HepG2 (cell line): ENCODE measurements at regions not wholly inside any gene's neighbourhood (a gene's known extent, or its start where the extent isn't known, plus 50 kb on each side); places are given as distances from the start of the nearest gene placed in this dataset.

Experiments
- ATAC-seq: fragments of 200-7000 bp; cut with Tn5 transposase; 3 replicates; pipeline ENCODE4 v1.9.1; 2020; ENCODE audit warnings: mild to moderate bottlenecking, moderate library complexity
- BruUV-seq: library from RNA; stranded (reverse); fragments of 400-500 nt; replicated peaks from 2 replicates; lab custom pipeline; 2021; lab: Mats Ljungman, UMichigan
- CTCF ChIA-PET: fragments of 300-600 bp; formaldehyde crosslinking; extraction: SDS; loops from one replicate; lab custom pipeline; 2021; ENCODE audit warnings: low total read pairs, inconsistent platforms, low intra/inter-chr PET ratio; lab: Yijun Ruan, JAX
- POLR2A ChIA-PET: fragments of 350-600 bp; sonication (Branson Sonifier 250); formaldehyde crosslinking; loops from one replicate; lab custom pipeline; 2020; ENCODE audit warnings: antibody characterized with exemption, inconsistent platforms; lab: Yijun Ruan, JAX
- DNase-seq: peaks from one replicate; pipeline ENCODE4 v3.0.0-alpha.2; 2015; ENCODE audit warnings: low spot score
- FAIRE-seq: peaks from 3 replicates; lab custom pipeline; 2011; peaks lifted over from hg19 to GRCh38; lab: Jason Lieb, UNC
- H2AFZ ChIP-seq: one replicate; pipeline ENCODE4 v1.6.1; 2011; ENCODE audit warnings: low read length, inconsistent platforms
- H3K27ac ChIP-seq: fragments of 300-600 bp; 3 replicates; pipeline ENCODE4 v1.8.0; 2011; ENCODE audit warnings: mixed run types, mild to moderate bottlenecking, mixed read lengths, low read length, inconsistent platforms; ENCODE audit not compliant: insufficient read depth; ENCODE audit errors: extremely low read length
- H3K27me3 ChIP-seq, 2 experiments: fragments of 200-600 bp in 1 of 2; 2 replicates in 1 of 2; 3 replicates in 1 of 2; pipeline versions ENCODE4 v1.6.0 to v1.8.0; 2011; ENCODE audit warnings: low read length in 2 of 2, mild to moderate bottlenecking in 2 of 2, moderate library complexity in 2 of 2, inconsistent platforms in 1 of 2; ENCODE audit not compliant: insufficient read depth in 2 of 2, control insufficient read depth in 1 of 2
- H3K36me3 ChIP-seq, 2 experiments: fragments of 200-600 bp in 1 of 2; replicated peaks in 1 of 2; 2 replicates in 1 of 2; 3 replicates in 1 of 2; pipeline versions ENCODE4 v1.5.1 to v1.8.0; 2011; ENCODE audit warnings: low read length in 2 of 2, inconsistent platforms in 1 of 2; ENCODE audit not compliant: insufficient read depth in 2 of 2, control insufficient read depth in 1 of 2
- H3K4me1 ChIP-seq: 2 replicates; pipeline ENCODE4 v1.5.1; 2012; ENCODE audit warnings: low read length, inconsistent platforms; ENCODE audit not compliant: insufficient read depth
- H3K4me2 ChIP-seq: 2 replicates; pipeline ENCODE4 v1.6.0; 2011; ENCODE audit warnings: low read depth, low read length, inconsistent platforms
- H3K4me3 ChIP-seq, 3 experiments: fragments of 200-600 bp in 1 of 3; sonication (generic), shearing (Covaris generic) in 1 of 3; replicated peaks in 1 of 3; 2 replicates each; pipeline ENCODE4 v1.5.1; 2011 to 2016; ENCODE audit warnings: low read length in 3 of 3, inconsistent platforms in 2 of 3, low read depth in 2 of 3, mild to moderate bottlenecking in 2 of 3, control low read depth in 1 of 3, mixed read lengths in 1 of 3; ENCODE audit not compliant: insufficient read depth in 1 of 3
- H3K79me2 ChIP-seq: one replicate; pipeline ENCODE4 v1.6.1; 2011; ENCODE audit warnings: low read length, inconsistent platforms; ENCODE audit not compliant: insufficient read depth
- H3K9ac ChIP-seq: 2 replicates; pipeline ENCODE4 v1.6.0; 2011; ENCODE audit warnings: mild to moderate bottlenecking, low read depth, low read length, inconsistent platforms; ENCODE audit not compliant: insufficient read depth
- H3K9me3 ChIP-seq: 2 replicates; pipeline ENCODE4 v1.5.1; 2012; ENCODE audit warnings: mild to moderate bottlenecking, low read length
- H4K20me1 ChIP-seq: 2 replicates; pipeline ENCODE4 v1.6.0; 2011; ENCODE audit warnings: inconsistent platforms, mild to moderate bottlenecking, low read length, moderate library complexity; ENCODE audit not compliant: insufficient read depth
- CREB1 ChIP-seq, 2 experiments: fragments of 450-650 bp in 1 of 2; IDR thresholded peaks; 2 replicates each; pipeline ENCODE4 v1.6.1; 2016 to 2017; ENCODE audit warnings: control low read depth in 1 of 2, mild to moderate bottlenecking in 1 of 2, missing compliant biosample characterization in 1 of 2, missing genetic modification characterization in 1 of 2
- GFI1 ChIP-seq: sonication (generic); formaldehyde crosslinking; IDR thresholded peaks from 2 replicates; pipeline ENCODE4 v1.5.0; 2020; ENCODE audit warnings: missing genetic modification reagents, mild to moderate bottlenecking, borderline replicate concordance
- NCOA2 ChIP-seq: sonication (generic); formaldehyde crosslinking; IDR thresholded peaks from 2 replicates; pipeline ENCODE4 v1.8.0; 2022; ENCODE audit warnings: inconsistent platforms
- NCOR1 ChIP-seq: fragments of 200-600 bp; sonication (generic); IDR thresholded peaks from 2 replicates; pipeline ENCODE4 v1.7.0; 2017; ENCODE audit warnings: antibody characterized with exemption, low read length, borderline replicate concordance
- PPARG ChIP-seq: conservative IDR thresholded peaks from 2 replicates; pipeline ENCODE4 v1.6.1; 2016; ENCODE audit warnings: missing biosample characterization, missing genetic modification reagents
- ZNF138 ChIP-seq: sonication (generic); formaldehyde crosslinking; IDR thresholded peaks from 2 replicates; pipeline ENCODE4 v1.5.0; 2020; ENCODE audit warnings: mild to moderate bottlenecking, low read depth, missing genetic modification reagents
- ZNF432 ChIP-seq: sonication (generic); formaldehyde crosslinking; IDR thresholded peaks from 2 replicates; pipeline ENCODE4 v1.5.0; 2020; ENCODE audit warnings: missing genetic modification reagents, mild to moderate bottlenecking, borderline replicate concordance
- ZNF598 ChIP-seq: sonication (generic); formaldehyde crosslinking; IDR thresholded peaks from 2 replicates; pipeline ENCODE4 v1.5.1; 2020; ENCODE audit warnings: mild to moderate bottlenecking, missing genetic modification reagents, borderline replicate concordance
- ZNF850 ChIP-seq: sonication (generic); formaldehyde crosslinking; conservative IDR thresholded peaks from 2 replicates; pipeline ENCODE4 v1.9.0; 2021; ENCODE audit warnings: mild to moderate bottlenecking, missing genetic modification reagents
- WGBS: methylation state at CpG from one replicate; pipeline ENCODE4 v1.1.6; 2017; ENCODE audit warnings: low lambda C conversion rate; 5-methylcytosine and 5-hydroxymethylcytosine counted together
- in situ Hi-C: cut with HindIII; loops from 2 replicates; pipeline ENCODE4 v1.10.0; 2017; ENCODE audit warnings: low pct_unique_long_range_greater_than_20kb; ENCODE audit not compliant: extremely low pct_ligation_motif_present
- intact Hi-C: fragments of 100-400 bp; cut with micrococcal nuclease; formaldehyde crosslinking; loops from one replicate; pipeline ENCODE4 v1.10.0; 2022; ENCODE audit not compliant: unreplicated experiment
- TF ChIP-seq, protein P1 (sequence below): sonication (generic); formaldehyde crosslinking; IDR thresholded peaks from 2 replicates; pipeline ENCODE4 v1.4.0; 2020; ENCODE audit warnings: mild to moderate bottlenecking, missing genetic modification reagents, borderline replicate concordance
- TF ChIP-seq, protein P2 (sequence below): sonication (generic); formaldehyde crosslinking; conservative IDR thresholded peaks from 2 replicates; pipeline ENCODE4 v1.4.0; 2020; ENCODE audit warnings: missing genetic modification reagents

DNA sequence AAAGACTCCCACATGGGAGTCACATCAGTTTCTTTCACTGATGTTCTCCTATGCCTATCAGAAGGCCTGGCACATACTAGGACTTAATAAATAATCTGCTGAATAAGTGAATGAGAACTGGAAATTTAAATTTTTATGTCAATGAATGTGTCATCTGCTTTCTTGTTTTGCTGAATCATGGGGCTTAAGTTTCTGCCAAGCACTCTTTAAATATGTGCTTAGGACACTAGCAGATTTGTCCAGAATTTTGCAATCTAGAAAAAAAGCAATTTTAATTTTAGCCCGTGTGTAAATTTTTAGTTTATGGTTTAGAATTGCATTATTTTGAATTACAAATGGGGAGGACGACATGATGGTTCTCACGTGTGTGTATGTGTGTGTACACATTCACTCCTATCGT is 803.1 kb downstream of the USP25 start:
- Histone ChIP-seq H3K27ac (no peak overlapping the region), H3K79me2 (no peaks in the 10 kb centered on the region), H4K20me1 (no peaks in the 10 kb centered on the region), H3K9ac (no peak overlapping the region), H3K4me2 (no peak overlapping the region), H3K9me3 (no peaks in the 10 kb centered on the region), H3K4me3 (no peak overlapping the region), H3K4me1 (no peaks in the 10 kb centered on the region), H2AFZ (no peak overlapping the region), H3K36me3 (no peaks in the 10 kb centered on the region), H3K27me3 (no peaks in the 10 kb centered on the region)
- no peak for ATAC-seq
- in situ Hi-C loops (no loop called here), intact Hi-C loops (no loop called here)
- DNase-seq = no peak
- ChIA-PET CTCF (no interaction called here), POLR2A (no interaction called here)
- no peak for FAIRE-seq
- 2% methylated on average over 4 of the region's 4 CpGs for WGBS
- BruUV-seq = no TSS peak
- TF ChIP-seq, protein P1, sequence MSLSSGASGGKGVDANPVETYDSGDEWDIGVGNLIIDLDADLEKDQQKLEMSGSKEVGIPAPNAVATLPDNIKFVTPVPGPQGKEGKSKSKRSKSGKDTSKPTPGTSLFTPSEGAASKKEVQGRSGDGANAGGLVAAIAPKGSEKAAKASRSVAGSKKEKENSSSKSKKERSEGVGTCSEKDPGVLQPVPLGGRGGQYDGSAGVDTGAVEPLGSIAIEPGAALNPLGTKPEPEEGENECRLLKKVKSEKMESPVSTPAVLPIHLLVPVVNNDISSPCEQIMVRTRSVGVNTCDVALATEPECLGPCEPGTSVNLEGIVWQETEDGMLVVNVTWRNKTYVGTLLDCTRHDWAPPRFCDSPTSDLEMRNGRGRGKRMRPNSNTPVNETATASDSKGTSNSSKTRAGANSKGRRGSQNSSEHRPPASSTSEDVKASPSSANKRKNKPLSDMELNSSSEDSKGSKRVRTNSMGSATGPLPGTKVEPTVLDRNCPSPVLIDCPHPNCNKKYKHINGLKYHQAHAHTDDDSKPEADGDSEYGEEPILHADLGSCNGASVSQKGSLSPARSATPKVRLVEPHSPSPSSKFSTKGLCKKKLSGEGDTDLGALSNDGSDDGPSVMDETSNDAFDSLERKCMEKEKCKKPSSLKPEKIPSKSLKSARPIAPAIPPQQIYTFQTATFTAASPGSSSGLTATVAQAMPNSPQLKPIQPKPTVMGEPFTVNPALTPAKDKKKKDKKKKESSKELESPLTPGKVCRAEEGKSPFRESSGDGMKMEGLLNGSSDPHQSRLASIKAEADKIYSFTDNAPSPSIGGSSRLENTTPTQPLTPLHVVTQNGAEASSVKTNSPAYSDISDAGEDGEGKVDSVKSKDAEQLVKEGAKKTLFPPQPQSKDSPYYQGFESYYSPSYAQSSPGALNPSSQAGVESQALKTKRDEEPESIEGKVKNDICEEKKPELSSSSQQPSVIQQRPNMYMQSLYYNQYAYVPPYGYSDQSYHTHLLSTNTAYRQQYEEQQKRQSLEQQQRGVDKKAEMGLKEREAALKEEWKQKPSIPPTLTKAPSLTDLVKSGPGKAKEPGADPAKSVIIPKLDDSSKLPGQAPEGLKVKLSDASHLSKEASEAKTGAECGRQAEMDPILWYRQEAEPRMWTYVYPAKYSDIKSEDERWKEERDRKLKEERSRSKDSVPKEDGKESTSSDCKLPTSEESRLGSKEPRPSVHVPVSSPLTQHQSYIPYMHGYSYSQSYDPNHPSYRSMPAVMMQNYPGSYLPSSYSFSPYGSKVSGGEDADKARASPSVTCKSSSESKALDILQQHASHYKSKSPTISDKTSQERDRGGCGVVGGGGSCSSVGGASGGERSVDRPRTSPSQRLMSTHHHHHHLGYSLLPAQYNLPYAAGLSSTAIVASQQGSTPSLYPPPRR (CRISPR knock-in tag) = no peak
- TF ChIP-seq CREB1 (IDR thresholded peaks at IDR 0.05) (no peak), CREB1 (CRISPR knock-in tag; IDR thresholded peaks at IDR 0.05) (no peak), GFI1 (no peak), PPARG (CRISPR knock-in tag) (no peak), NCOA2 (CRISPR knock-in tag) (no peak), ZNF850 (no peak), ZNF138 (no peak), NCOR1 (no peak), ZNF432 (CRISPR knock-in tag) (no peak), ZNF598 (CRISPR knock-in tag) (no peak)
- TF ChIP-seq, protein P2, sequence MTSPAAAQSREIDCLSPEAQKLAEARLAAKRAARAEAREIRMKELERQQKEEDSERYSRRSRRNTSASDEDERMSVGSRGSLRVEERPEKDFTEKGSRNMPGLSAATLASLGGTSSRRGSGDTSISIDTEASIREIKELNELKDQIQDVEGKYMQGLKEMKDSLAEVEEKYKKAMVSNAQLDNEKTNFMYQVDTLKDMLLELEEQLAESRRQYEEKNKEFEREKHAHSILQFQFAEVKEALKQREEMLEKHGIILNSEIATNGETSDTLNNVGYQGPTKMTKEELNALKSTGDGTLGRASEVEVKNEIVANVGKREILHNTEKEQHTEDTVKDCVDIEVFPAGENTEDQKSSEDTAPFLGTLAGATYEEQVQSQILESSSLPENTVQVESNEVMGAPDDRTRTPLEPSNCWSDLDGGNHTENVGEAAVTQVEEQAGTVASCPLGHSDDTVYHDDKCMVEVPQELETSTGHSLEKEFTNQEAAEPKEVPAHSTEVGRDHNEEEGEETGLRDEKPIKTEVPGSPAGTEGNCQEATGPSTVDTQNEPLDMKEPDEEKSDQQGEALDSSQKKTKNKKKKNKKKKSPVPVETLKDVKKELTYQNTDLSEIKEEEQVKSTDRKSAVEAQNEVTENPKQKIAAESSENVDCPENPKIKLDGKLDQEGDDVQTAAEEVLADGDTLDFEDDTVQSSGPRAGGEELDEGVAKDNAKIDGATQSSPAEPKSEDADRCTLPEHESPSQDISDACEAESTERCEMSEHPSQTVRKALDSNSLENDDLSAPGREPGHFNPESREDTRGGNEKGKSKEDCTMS (CRISPR knock-in tag) = no peak
- TF ChIP-seq, all 625 proteins: peak for 0
